ENCODE measurements at regions not wholly inside any gene's neighbourhood (a gene's known extent, or its start where the extent isn't known, plus 50 kb on each side); places are given as distances from the start of the nearest gene placed in this dataset.
"Not testable (repeated sequence)": the region's sequence is repeated elsewhere in the genome, so short reads cannot be mapped to it uniquely, and the experiment has no call there.

GRCh38 chr10:83551190-83551589 lies 588.1 kb upstream of the GHITM start:
- not testable (repeated sequence) for H3K27ac ChIP-seq (ENCODE audit: low read depth, low read length); H3K9ac ChIP-seq (ENCODE audit: low read length); H3K9me3 ChIP-seq (ENCODE audit: low read length); H3K4me3 ChIP-seq (ENCODE audit: low read depth in 1 of 2, low read length in 2 of 2); H3K27me3 ChIP-seq (ENCODE audit: control insufficient read depth in 1 of 2, insufficient read depth in 2 of 2, low read length in 2 of 2); H3K36me3 ChIP-seq (ENCODE audit: insufficient read depth, low read length); H3K4me1 ChIP-seq (ENCODE audit: insufficient read depth, low read length)

- no peaks in the 10 kb centered on the region for H3K4me1 ChIP-seq (ENCODE audit: insufficient read depth, low read length)
- no peaks in the 10 kb centered on the region for H3K36me3 ChIP-seq (ENCODE audit: insufficient read depth, low read length)
- no peak overlapping the region for H3K27ac ChIP-seq (ENCODE audit: low read depth, low read length)
- H3K9me3 ChIP-seq (ENCODE audit: low read length) = no peaks in the 10 kb centered on the region
- H3K9ac ChIP-seq (ENCODE audit: low read length) = no peak overlapping the region
- no peak overlapping the region for H3K4me3 ChIP-seq (ENCODE audit: low read depth in 1 of 2, low read length in 2 of 2)
- no peaks in the 10 kb centered on the region for H3K27me3 ChIP-seq (ENCODE audit: control insufficient read depth in 1 of 2, insufficient read depth in 2 of 2, low read length in 2 of 2)
These were observed 585.9 kb upstream of the GHITM start for GRCh38 chr10:83553366-83553765.

GRCh38 chr10:83555264-83555663 lies 584.0 kb upstream of the GHITM start:
- H3K9me3 ChIP-seq (ENCODE audit: low read length) = no peaks in the 10 kb centered on the region
- no peak overlapping the region for H3K27ac ChIP-seq (ENCODE audit: low read depth, low read length)
- no peak overlapping the region for H3K9ac ChIP-seq (ENCODE audit: low read length)
- no peaks in the 10 kb centered on the region for H3K27me3 ChIP-seq (ENCODE audit: control insufficient read depth in 1 of 2, insufficient read depth in 2 of 2, low read length in 2 of 2)
- no peaks in the 10 kb centered on the region for H3K4me1 ChIP-seq (ENCODE audit: insufficient read depth, low read length)
- H3K4me3 ChIP-seq (ENCODE audit: low read depth in 1 of 2, low read length in 2 of 2) = no peak overlapping the region
- H3K36me3 ChIP-seq (ENCODE audit: insufficient read depth, low read length) = no peaks in the 10 kb centered on the region

- no peaks in the 10 kb centered on the region for H3K27me3 ChIP-seq (ENCODE audit: control insufficient read depth in 1 of 2, insufficient read depth in 2 of 2, low read length in 2 of 2)
- no peaks in the 10 kb centered on the region for H3K4me1 ChIP-seq (ENCODE audit: insufficient read depth, low read length)
- no peak overlapping the region for H3K27ac ChIP-seq (ENCODE audit: low read depth, low read length)
- H3K9ac ChIP-seq (ENCODE audit: low read length) = no peak overlapping the region
- H3K4me3 ChIP-seq (ENCODE audit: low read depth in 1 of 2, low read length in 2 of 2) = no peak overlapping the region
- H3K36me3 ChIP-seq (ENCODE audit: insufficient read depth, low read length) = no peaks in the 10 kb centered on the region
- H3K9me3 ChIP-seq (ENCODE audit: low read length) = no peaks in the 10 kb centered on the region
These were observed 576.9 kb upstream of the GHITM start for GRCh38 chr10:83562381-83562780.

GRCh38 chr10:83564889-83565588 lies 574.3 kb upstream of the GHITM start:
- H3K9me3 ChIP-seq (ENCODE audit: low read length) = no peaks in the 10 kb centered on the region
- no peak overlapping the region for H3K27ac ChIP-seq (ENCODE audit: low read depth, low read length)
- H3K27me3 ChIP-seq (ENCODE audit: control insufficient read depth in 1 of 2, insufficient read depth in 2 of 2, low read length in 2 of 2) = no peaks in the 10 kb centered on the region

GRCh38 chr10:83572036-83572435 lies 567.3 kb upstream of the GHITM start:
- H3K4me3 ChIP-seq (ENCODE audit: low read depth in 1 of 2, low read length in 2 of 2) = no peak overlapping the region
- H3K27ac ChIP-seq (ENCODE audit: low read depth, low read length) = no peak overlapping the region
- H3K9ac ChIP-seq (ENCODE audit: low read length) = no peak overlapping the region
- no peaks in the 10 kb centered on the region for H3K4me1 ChIP-seq (ENCODE audit: insufficient read depth, low read length)
- H3K9me3 ChIP-seq (ENCODE audit: low read length) = no peaks in the 10 kb centered on the region
- H3K36me3 ChIP-seq (ENCODE audit: insufficient read depth, low read length) = no peaks in the 10 kb centered on the region
- no peaks in the 10 kb centered on the region for H3K27me3 ChIP-seq (ENCODE audit: control insufficient read depth in 1 of 2, insufficient read depth in 2 of 2, low read length in 2 of 2)

More at GRCh38 chr10:83564889-83565588, 574.3 kb upstream of the GHITM start:
- H3K9ac ChIP-seq (ENCODE audit: low read length) = no peak overlapping the region
- no peaks in the 10 kb centered on the region for H3K36me3 ChIP-seq (ENCODE audit: insufficient read depth, low read length)
- H3K4me3 ChIP-seq (ENCODE audit: low read depth in 1 of 2, low read length in 2 of 2) = no peak overlapping the region
- no peaks in the 10 kb centered on the region for H3K4me1 ChIP-seq (ENCODE audit: insufficient read depth, low read length)

- H3K27ac ChIP-seq (ENCODE audit: low read depth, low read length) = no peak overlapping the region
- H3K27me3 ChIP-seq (ENCODE audit: control insufficient read depth in 1 of 2, insufficient read depth in 2 of 2, low read length in 2 of 2) = no peaks in the 10 kb centered on the region
- H3K9ac ChIP-seq (ENCODE audit: low read length) = no peak overlapping the region
- H3K4me3 ChIP-seq (ENCODE audit: low read depth in 1 of 2, low read length in 2 of 2) = no peak overlapping the region
- peaks cover 5% of the 10 kb centered on the region for H3K9me3 ChIP-seq (ENCODE audit: low read length)
- no peaks in the 10 kb centered on the region for H3K4me1 ChIP-seq (ENCODE audit: insufficient read depth, low read length)
- no peaks in the 10 kb centered on the region for H3K36me3 ChIP-seq (ENCODE audit: insufficient read depth, low read length)
These were observed 564.5 kb upstream of the GHITM start for GRCh38 chr10:83574770-83575169.

- no peak overlapping the region for H3K9ac ChIP-seq (ENCODE audit: low read length)
- H3K27me3 ChIP-seq (ENCODE audit: control insufficient read depth in 1 of 2, insufficient read depth in 2 of 2, low read length in 2 of 2) = no peaks in the 10 kb centered on the region
- no peaks in the 10 kb centered on the region for H3K36me3 ChIP-seq (ENCODE audit: insufficient read depth, low read length)
- H3K4me1 ChIP-seq (ENCODE audit: insufficient read depth, low read length) = no peaks in the 10 kb centered on the region
- no peak overlapping the region for H3K4me3 ChIP-seq (ENCODE audit: low read depth in 1 of 2, low read length in 2 of 2)
- no peak overlapping the region for H3K27ac ChIP-seq (ENCODE audit: low read depth, low read length)
- H3K9me3 ChIP-seq (ENCODE audit: low read length) = peaks cover 5% of the 10 kb centered on the region
These were observed 561.9 kb upstream of the GHITM start for GRCh38 chr10:83577421-83577820.

- Histone ChIP-seq H3K36me3 (ENCODE audit: insufficient read depth, low read length) (no peaks in the 10 kb centered on the region), H3K9me3 (ENCODE audit: low read length) (peaks cover 5% of the 10 kb centered on the region), H3K27ac (ENCODE audit: low read depth, low read length) (no peak overlapping the region), H3K9ac (ENCODE audit: low read length) (no peak overlapping the region), H3K4me1 (ENCODE audit: insufficient read depth, low read length) (no peaks in the 10 kb centered on the region), H3K27me3 (ENCODE audit: control insufficient read depth in 1 of 2, insufficient read depth in 2 of 2, low read length in 2 of 2) (no peaks in the 10 kb centered on the region), H3K4me3 (ENCODE audit: low read depth in 1 of 2, low read length in 2 of 2) (no peak overlapping the region)
These were observed 558.8 kb upstream of the GHITM start for GRCh38 chr10:83580373-83581012.

GRCh38 chr10:83582407-83583095 lies 556.8 kb upstream of the GHITM start:
- Histone ChIP-seq H3K36me3 (ENCODE audit: insufficient read depth, low read length) (no peaks in the 10 kb centered on the region), H3K9me3 (ENCODE audit: low read length) (peaks cover 5% of the 10 kb centered on the region), H3K4me1 (ENCODE audit: insufficient read depth, low read length) (no peaks in the 10 kb centered on the region), H3K9ac (ENCODE audit: low read length) (no peak overlapping the region), H3K27me3 (ENCODE audit: control insufficient read depth in 1 of 2, insufficient read depth in 2 of 2, low read length in 2 of 2) (no peaks in the 10 kb centered on the region), H3K27ac (ENCODE audit: low read depth, low read length) (no peak overlapping the region), H3K4me3 (ENCODE audit: low read depth in 1 of 2, low read length in 2 of 2) (no peak overlapping the region)

GRCh38 chr10:83585686-83586085 lies 553.6 kb upstream of the GHITM start:
- H3K27ac ChIP-seq (ENCODE audit: low read depth, low read length) = no peak overlapping the region
- no peaks in the 10 kb centered on the region for H3K4me1 ChIP-seq (ENCODE audit: insufficient read depth, low read length)
- no peak overlapping the region for H3K9ac ChIP-seq (ENCODE audit: low read length)
- no peaks in the 10 kb centered on the region for H3K9me3 ChIP-seq (ENCODE audit: low read length)
- no peak overlapping the region for H3K4me3 ChIP-seq (ENCODE audit: low read depth in 1 of 2, low read length in 2 of 2)
- no peaks in the 10 kb centered on the region for H3K36me3 ChIP-seq (ENCODE audit: insufficient read depth, low read length)
- H3K27me3 ChIP-seq (ENCODE audit: control insufficient read depth in 1 of 2, insufficient read depth in 2 of 2, low read length in 2 of 2) = no peaks in the 10 kb centered on the region
